Stimulated activated CD4-positive, alpha-beta T cell treated with anti-CD3 and anti-CD28 coated beads, Interleukin-1b, Interleukin-23, amount 100 ng/mL, for 4 hours (primary cell): ENCODE measurements at regions not wholly inside any gene's neighbourhood (a gene's known extent, or its start where the extent isn't known, plus 50 kb on each side); places are given as distances from the start of the nearest gene placed in this dataset.

ENCODE experiments used
- DNase-seq, 2 donors: peaks; one replicate each; pipeline ENCODE4 v3.0.0-alpha.2; 2020; ENCODE audit warnings: low read depth in 2 of 2

GRCh38 chr18:75915941-75916623 is 488.6 kb upstream of the SMIM21 start:
- no peak for DNase-seq

DNA sequence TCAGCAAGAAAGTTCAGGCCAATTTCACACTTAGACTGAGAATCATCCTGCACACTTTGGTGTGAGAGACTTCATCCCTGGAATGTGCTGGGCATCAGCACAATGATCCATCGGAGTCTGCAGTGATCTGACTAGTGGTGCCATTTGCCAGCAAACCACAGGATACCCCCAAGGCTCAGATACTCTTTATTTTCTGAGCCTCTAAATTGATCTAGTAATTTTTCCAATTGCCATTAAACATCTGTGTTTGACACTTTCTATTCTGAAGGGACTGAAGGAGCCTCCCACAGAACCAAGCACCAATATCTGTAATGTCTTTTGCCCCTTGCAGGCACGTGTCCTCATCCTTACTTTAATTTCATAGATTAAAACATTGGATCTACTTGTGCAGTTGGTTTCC is 485.3 kb upstream of the SMIM21 start:
- DNase-seq, result no peak

- DNase-seq, result no peak
These were observed 476.9 kb upstream of the SMIM21 start for GRCh38 chr18:75904416-75904815.

DNA sequence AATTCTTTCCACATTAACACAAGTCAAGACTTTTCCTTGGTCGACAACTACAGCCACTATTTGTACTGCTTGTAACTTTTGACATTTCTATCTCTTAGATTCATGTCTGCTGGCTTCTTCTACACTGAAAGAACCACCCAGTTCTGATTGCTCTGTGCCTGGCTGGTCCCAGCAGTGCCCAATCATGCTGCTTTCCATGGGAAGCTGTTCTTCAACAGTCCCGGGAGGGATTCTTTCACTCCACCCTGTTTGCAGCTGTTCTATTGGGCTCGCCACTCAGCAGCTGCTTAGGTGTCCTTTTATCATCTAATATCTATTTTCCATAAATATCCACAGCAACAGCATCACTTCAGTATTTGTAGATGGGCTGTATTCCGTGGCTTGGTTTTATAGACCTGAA is 471.1 kb upstream of the SMIM21 start:
- no peak for DNase-seq

GRCh38 chr18:75897386-75897785 is 469.9 kb upstream of the SMIM21 start:
- DNase-seq, result no peak

GRCh38 chr18:75896865-75897264 is 469.4 kb upstream of the SMIM21 start:
- DNase-seq, result no peak

DNA sequence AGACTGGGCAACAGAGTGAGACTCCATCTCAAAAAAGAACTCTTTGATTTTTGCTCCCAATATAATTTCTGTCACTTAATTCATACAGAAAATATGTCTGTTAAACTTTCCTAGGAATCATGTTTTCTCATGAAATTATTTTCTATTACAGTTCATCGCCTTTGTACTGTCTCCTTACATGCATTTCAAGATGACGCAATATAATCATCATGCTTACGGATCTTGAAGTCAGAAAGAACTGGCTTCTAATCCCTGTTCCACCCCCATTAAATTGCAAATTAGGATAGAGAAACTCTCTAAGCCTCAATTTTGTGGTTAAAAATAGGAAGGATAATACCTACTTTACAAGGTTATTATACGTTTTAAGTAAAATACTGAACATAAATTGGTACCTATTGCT is 467.6 kb upstream of the SMIM21 start:
- DNase-seq, result no peak

DNA sequence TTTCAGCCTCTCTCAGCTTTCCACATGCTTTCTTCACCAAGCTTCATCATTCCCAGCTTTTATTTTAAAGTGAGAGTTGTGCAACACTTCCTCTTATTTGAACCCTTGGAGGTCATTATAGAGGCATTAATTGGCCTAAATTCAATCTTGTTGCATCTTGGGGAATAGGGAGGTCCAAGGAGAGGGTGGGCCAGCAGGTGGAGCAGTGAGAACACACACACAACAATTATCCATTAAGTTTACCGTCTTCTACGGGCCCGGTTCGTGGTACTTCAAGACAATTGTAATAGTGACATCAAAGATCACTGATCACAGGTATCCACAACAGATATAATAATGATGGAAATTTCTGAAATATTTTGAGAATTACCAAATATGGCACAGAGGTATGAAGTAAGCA is 457.2 kb upstream of the SMIM21 start:
- no peak for DNase-seq

DNA sequence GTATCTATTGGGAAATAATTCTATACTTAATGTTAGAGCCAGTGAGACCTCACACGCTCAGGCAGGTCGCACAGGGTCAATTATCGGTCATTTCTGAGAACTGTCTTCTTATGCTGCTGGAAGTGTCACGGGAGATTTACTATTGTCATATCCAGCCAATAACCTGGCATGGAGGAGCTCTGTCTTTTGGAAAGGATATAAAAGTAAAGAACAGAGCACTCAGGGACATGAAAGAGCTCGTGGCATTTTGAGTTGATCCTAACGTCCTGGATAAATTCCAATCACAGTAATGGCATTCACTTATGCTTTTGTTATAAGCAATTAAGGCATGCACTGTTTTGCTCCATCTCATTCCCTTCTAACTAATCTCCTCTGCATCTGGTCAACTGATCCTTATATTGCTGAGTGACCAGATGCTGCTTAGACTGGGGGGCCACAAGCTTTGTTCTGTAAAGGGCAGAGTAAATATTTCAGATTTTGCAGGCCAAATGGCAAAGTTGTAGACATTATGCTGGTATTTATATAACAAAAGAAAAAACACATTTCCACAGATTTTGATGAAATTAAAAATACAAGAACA is 453.5 kb upstream of the SMIM21 start:
- no peak for DNase-seq

- no peak for DNase-seq
These were observed 452.8 kb upstream of the SMIM21 start for GRCh38 chr18:75880266-75880665.

- DNase-seq, result no peak
These were observed 451.7 kb upstream of the SMIM21 start for GRCh38 chr18:75879196-75879595.

GRCh38 chr18:75875559-75875958 is 448.1 kb upstream of the SMIM21 start:
- DNase-seq, result no peak

DNA sequence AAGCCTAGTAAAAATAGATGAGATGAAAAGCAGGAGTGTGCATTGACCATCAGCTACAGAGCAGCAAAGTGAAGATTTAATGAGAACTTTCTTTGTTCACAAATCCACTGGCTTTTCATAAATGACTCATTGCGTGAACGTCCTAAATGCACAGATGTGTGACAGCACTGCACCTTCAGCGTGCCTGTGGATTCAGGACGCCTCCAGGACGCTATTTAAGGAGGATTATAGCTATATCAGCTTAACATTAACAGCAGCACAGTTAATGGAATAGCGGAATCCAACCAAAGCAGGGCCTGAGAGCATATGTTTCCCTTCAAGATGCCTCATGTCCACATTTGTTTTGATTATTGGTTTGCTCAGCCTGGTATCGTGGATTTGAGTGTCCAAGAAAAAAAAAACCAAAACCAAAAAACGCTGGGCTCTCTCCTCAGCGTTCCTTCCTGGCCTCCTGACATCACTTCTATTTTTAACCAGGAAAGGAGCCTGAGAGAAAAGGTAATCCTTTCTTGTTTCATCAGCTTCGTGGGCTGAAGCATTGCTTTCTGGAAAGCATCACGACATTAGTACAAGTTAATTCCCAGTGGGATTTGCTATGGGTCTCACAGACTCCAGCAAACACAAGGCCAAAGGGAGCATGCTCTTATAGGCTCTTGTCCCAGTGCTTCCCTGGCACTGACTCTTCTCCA is 447.0 kb upstream of the SMIM21 start:
- DNase-seq, result no peak

DNA sequence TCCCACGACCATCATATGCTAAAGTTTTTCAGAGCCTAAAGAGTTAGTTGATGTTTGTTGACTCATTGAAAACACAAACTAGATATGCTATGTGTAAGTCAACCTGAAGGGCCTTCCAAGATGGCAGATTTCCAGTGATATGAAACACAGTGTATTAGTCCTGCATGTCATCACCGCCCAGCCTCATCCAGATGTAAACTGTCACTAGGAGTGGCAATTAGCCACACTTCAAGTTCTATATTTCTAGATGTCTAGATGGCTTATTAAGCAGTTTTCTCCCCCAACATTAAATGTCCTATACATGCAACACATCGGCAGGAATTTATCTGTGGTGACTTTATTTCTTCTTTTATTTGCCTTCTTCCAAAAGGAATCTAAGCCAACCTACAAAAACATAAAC is 444.1 kb upstream of the SMIM21 start:
- no peak for DNase-seq

GRCh38 chr18:75869162-75869561 is 441.7 kb upstream of the SMIM21 start:
- no peak for DNase-seq

DNA sequence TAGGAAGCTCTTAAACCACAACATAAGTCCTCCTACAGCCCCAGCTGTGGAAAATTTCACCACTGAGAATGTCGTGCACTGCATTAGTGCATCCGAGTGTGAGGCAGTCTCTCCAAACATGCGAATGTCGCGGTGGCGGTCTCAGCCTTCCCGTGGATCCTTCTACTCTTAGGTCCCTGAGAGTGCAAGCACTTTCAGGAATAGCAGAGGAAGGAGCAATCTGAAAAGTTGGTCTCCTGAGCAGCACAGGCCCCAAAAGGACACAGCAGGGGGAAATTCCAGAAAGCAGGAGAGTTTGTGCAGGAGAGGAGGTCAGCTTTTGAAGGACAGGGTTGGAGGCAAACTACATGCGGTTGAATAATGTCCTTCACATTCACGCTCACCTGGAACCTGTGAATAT is 440.5 kb upstream of the SMIM21 start:
- no peak for DNase-seq

DNA sequence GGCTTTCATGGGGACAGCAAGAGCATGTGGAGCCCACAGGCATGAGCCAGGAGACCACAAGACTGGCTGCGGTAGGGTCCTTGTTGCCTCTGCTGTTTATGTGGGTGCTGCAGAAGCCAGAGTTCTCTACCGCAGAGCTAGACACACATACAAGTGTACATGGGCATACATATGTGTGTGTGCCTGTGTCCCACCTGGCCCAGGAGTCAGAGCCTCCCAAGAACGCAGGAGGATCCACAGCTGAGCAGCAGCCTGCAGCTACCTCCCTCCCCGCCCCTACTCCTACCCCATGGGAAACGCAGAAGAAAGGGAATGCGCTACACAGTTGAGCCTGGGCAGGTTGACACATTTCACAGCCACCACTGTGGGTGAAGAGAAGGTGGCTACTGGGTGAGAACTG is 438.1 kb upstream of the SMIM21 start:
- no peak for DNase-seq

GRCh38 chr18:75864816-75865215 is 437.3 kb upstream of the SMIM21 start:
- DNase-seq, result no peak

GRCh38 chr18:75863696-75864095 is 436.2 kb upstream of the SMIM21 start:
- DNase-seq, result no peak

DNA sequence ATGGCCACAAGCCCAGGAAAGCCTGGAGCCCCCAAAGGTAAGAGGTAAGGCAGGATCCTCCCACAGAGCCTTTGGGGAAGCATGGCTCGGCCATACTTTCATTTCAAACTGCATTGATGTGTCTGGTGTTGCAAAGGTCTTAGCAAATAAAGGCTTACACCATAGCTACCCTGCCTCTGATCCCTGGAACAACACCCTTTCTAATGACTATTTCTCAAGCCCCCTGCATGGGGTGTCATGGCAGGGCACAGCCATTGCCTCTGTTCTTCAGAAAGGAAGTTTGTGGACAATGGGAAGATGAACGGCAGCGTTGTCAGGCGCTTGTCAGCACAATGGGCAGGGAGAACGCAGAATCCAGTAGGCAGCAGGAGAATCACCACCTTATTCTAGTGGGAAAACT is 435.0 kb upstream of the SMIM21 start:
- DNase-seq, result no peak

- DNase-seq, result no peak
These were observed 432.7 kb upstream of the SMIM21 start for GRCh38 chr18:75860166-75860565.

DNA sequence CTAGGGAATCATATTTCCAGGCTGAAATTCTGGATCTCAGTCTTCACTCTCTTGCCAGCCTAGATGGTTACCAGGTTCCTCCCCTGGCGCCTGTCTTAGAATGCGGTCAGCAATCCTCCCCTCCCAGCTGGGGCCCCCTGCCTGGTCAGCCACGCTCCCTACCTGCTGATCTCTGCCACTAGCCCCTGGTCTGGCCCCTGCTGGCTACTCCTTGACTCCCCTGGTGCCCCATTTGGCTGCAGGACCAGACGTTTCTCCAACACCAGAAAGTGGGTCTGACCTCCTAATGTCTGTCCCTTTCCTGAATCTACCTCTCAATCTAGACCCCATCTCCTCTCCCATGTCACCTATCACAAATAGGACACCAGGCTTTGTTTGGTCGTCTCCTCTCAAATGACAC is 432.0 kb upstream of the SMIM21 start:
- DNase-seq, result no peak

- DNase-seq, result no peak
These were observed 431.3 kb upstream of the SMIM21 start for GRCh38 chr18:75858754-75859153.
